ENCODE measurements at regions not wholly inside any gene's neighbourhood (a gene's known extent, or its start where the extent isn't known, plus 50 kb on each side); places are given as distances from the start of the nearest gene placed in this dataset.

- TF ChIP-seq CTCF (IDR thresholded peaks at IDR 0.05; ENCODE audit: insufficient read depth, low read depth, low read length, missing control alignments): no peak
- H3K4me3 ChIP-seq (ENCODE audit: low read length): no peak overlapping the region
- no peak for DNase-seq (ENCODE audit: low read depth)
These were observed 101.1 kb downstream of the LYZL1 start for GRCh38 chr10:29389935-29390334.

- peak; percentile 85 for TF ChIP-seq CTCF (IDR thresholded peaks at IDR 0.05; ENCODE audit: insufficient read depth, low read depth, low read length, missing control alignments)
- no peak overlapping the region for H3K4me3 ChIP-seq (ENCODE audit: low read length)
- peak; percentile 51 for DNase-seq (ENCODE audit: low read depth)
These were observed 103.6 kb downstream of the LYZL1 start for GRCh38 chr10:29392376-29393021.

GRCh38 chr10:29394321-29394932 lies 105.6 kb downstream of the LYZL1 start:
- DNase-seq (ENCODE audit: low read depth): no peak
- TF ChIP-seq CTCF (IDR thresholded peaks at IDR 0.05; ENCODE audit: insufficient read depth, low read depth, low read length, missing control alignments): no peak
- no peak overlapping the region for H3K4me3 ChIP-seq (ENCODE audit: low read length)

- DNase-seq (ENCODE audit: low read depth): no peak
- no peak for TF ChIP-seq CTCF (IDR thresholded peaks at IDR 0.05; ENCODE audit: insufficient read depth, low read depth, low read length, missing control alignments)
- H3K4me3 ChIP-seq (ENCODE audit: low read length): no peak overlapping the region
These were observed 106.5 kb downstream of the LYZL1 start for GRCh38 chr10:29395409-29395808.

- no peak for TF ChIP-seq CTCF (IDR thresholded peaks at IDR 0.05; ENCODE audit: insufficient read depth, low read depth, low read length, missing control alignments)
These were observed 108.4 kb downstream of the LYZL1 start for GRCh38 chr10:29397221-29397620.

GRCh38 chr10:29403208-29403607 lies 114.3 kb downstream of the LYZL1 start:
- no peak overlapping the region for H3K4me3 ChIP-seq (ENCODE audit: low read length)
- TF ChIP-seq CTCF (IDR thresholded peaks at IDR 0.05; ENCODE audit: insufficient read depth, low read depth, low read length, missing control alignments): no peak
- no peak for DNase-seq (ENCODE audit: low read depth)

More at GRCh38 chr10:29397221-29397620, 108.4 kb downstream of the LYZL1 start:
- no peak overlapping the region for H3K4me3 ChIP-seq (ENCODE audit: low read length)
- no peak for DNase-seq (ENCODE audit: low read depth)

All from epithelial cell of esophagus (primary cell).